ENCODE measurements at regions not wholly inside any gene's neighbourhood (a gene's known extent, or its start where the extent isn't known, plus 50 kb on each side); places are given as distances from the start of the nearest gene placed in this dataset.

DNA sequence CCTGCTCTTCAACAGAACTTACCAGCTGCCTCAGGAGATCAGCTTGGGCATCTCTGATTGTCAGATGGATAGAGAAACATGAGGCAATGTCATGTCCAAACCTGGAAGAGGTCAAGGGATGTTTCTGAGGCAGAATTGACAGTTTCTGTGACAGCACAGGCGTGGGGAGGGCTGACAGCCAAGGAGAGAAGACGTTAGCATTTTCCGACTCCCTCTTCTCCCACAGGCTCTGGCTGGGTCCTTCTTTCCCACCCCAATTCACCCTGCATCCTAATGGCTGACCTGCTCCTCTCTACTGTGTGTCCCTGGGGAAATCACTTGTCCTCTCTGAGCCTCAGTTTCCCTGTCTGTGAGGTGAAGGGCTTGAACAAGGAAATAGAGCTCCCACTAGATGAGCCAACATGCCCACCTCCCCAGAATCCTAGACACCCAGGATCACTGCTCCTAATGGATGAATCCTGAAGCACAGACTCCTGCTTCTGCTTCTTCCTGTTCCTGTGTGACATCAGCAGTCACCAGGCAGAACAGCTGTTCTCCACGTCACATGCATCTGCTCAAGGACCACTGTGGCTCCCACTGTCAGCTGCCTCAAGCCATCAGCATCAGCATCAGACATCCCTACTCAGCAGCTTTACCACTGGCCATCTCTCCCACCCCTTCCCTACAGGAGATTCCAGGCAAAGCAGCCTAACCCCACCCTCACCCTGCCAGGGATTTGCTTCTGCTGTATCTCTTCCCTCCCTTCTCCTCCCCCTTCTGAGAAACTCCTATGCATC lies 408.0 kb downstream of the MATN1 start:
- no peak overlapping the region for H3K4me2 ChIP-seq
- 8% methylated on average over 4 of the region's 4 CpGs for WGBS (ENCODE audit: missing lambda C conversion rate)
- no peak overlapping the region for H3K27ac ChIP-seq
- ChIA-PET CTCF (interaction anchor here (0.6 to 0.8 kb wide), 2 partner anchors 25 to 1087 kb away, joined by 3 read pairs; no protein-coding TSS in a partner anchor), POLR2A (no interaction called here)
- TF ChIP-seq PHF8 (IDR thresholded peaks at IDR 0.05; ENCODE audit: borderline replicate concordance, low read depth) (no peak), RARB (CRISPR knock-in tag; IDR thresholded peaks at IDR 0.05) (no peak), RAD21 (conservative IDR thresholded peaks at IDR 0.05 in 1 of 2, IDR thresholded peaks at IDR 0.05 in 1 of 2) (no peak), CEBPB (IDR thresholded peaks at IDR 0.05) (no peak), RFX5 (IDR thresholded peaks at IDR 0.05) (peak; percentile 95), SREBF2 (IDR thresholded peaks at IDR 0.05) (no peak)
- TF ChIP-seq, protein P1, sequence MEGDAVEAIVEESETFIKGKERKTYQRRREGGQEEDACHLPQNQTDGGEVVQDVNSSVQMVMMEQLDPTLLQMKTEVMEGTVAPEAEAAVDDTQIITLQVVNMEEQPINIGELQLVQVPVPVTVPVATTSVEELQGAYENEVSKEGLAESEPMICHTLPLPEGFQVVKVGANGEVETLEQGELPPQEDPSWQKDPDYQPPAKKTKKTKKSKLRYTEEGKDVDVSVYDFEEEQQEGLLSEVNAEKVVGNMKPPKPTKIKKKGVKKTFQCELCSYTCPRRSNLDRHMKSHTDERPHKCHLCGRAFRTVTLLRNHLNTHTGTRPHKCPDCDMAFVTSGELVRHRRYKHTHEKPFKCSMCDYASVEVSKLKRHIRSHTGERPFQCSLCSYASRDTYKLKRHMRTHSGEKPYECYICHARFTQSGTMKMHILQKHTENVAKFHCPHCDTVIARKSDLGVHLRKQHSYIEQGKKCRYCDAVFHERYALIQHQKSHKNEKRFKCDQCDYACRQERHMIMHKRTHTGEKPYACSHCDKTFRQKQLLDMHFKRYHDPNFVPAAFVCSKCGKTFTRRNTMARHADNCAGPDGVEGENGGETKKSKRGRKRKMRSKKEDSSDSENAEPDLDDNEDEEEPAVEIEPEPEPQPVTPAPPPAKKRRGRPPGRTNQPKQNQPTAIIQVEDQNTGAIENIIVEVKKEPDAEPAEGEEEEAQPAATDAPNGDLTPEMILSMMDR (IDR thresholded peaks at IDR 0.05): no peak
- no peak for DNase-seq (ENCODE audit: low read depth in 1 of 2, low spot score in 1 of 2)
- H3K4me1 ChIP-seq: no peaks in the 10 kb centered on the region
- no peak overlapping the region for H3K4me3 ChIP-seq
- H3K9me3 ChIP-seq: no peaks in the 10 kb centered on the region
- FAIRE-seq: no peak
- ATAC-seq: no peak; a peak in 1 of 6 replicates

DNA sequence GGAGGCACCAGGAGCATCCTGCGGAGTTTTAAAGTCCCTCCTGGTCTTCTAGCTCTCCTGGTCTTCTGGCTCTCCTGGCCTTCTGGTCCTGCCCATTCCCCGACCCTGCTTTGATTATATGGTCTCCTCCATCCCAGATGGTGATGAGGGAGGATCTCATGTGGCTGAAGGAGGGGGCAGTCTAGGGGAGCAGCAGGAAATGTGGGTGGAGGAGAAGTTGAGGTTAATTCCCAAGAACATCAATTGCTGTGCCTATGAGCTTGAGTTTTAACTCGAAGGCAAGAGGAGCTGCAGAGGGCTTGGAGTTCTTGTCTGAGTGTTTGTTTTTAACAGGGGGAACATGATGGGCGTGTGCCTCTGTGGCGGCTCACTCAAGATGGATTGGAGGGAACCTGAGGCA lies 408.8 kb downstream of the MATN1 start:
- TF ChIP-seq JUN (IDR thresholded peaks at IDR 0.05) (no peak), BHLHE40 (IDR thresholded peaks at IDR 0.05; ENCODE audit: low read depth, low read length) (no peak), ZFP36 (IDR thresholded peaks at IDR 0.05; ENCODE audit: borderline replicate concordance, partially characterized antibody) (no peak), POLR2AphosphoS2 (conservative IDR thresholded peaks at IDR 0.05; ENCODE audit: low read length) (no peak), FOSL2 (IDR thresholded peaks at IDR 0.05) (no peak), FOSL2 (CRISPR knock-in tag; IDR thresholded peaks at IDR 0.05) (no peak), GATA3 (IDR thresholded peaks at IDR 0.05; ENCODE audit: borderline replicate concordance) (no peak), POLR2A (IDR thresholded peaks at IDR 0.05; ENCODE audit: low read length) (no peak), MAFK (IDR thresholded peaks at IDR 0.05; ENCODE audit: partially characterized antibody) (no peak), NR3C1 (IDR thresholded peaks at IDR 0.05) (no peak)
- TF ChIP-seq, protein P2, sequence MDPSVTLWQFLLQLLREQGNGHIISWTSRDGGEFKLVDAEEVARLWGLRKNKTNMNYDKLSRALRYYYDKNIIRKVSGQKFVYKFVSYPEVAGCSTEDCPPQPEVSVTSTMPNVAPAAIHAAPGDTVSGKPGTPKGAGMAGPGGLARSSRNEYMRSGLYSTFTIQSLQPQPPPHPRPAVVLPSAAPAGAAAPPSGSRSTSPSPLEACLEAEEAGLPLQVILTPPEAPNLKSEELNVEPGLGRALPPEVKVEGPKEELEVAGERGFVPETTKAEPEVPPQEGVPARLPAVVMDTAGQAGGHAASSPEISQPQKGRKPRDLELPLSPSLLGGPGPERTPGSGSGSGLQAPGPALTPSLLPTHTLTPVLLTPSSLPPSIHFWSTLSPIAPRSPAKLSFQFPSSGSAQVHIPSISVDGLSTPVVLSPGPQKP (IDR thresholded peaks at IDR 0.05; ENCODE audit: low read depth, low read length): no peak
- TF ChIP-seq, protein P3, sequence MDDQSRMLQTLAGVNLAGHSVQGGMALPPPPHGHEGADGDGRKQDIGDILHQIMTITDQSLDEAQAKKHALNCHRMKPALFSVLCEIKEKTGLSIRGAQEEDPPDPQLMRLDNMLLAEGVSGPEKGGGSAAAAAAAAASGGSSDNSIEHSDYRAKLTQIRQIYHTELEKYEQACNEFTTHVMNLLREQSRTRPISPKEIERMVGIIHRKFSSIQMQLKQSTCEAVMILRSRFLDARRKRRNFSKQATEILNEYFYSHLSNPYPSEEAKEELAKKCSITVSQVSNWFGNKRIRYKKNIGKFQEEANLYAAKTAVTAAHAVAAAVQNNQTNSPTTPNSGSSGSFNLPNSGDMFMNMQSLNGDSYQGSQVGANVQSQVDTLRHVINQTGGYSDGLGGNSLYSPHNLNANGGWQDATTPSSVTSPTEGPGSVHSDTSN (IDR thresholded peaks at IDR 0.05): no peak
- TF ChIP-seq, protein P4, sequence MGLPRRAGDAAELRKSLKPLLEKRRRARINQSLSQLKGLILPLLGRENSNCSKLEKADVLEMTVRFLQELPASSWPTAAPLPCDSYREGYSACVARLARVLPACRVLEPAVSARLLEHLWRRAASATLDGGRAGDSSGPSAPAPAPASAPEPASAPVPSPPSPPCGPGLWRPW (IDR thresholded peaks at IDR 0.05): no peak
- TF ChIP-seq, protein P5, sequence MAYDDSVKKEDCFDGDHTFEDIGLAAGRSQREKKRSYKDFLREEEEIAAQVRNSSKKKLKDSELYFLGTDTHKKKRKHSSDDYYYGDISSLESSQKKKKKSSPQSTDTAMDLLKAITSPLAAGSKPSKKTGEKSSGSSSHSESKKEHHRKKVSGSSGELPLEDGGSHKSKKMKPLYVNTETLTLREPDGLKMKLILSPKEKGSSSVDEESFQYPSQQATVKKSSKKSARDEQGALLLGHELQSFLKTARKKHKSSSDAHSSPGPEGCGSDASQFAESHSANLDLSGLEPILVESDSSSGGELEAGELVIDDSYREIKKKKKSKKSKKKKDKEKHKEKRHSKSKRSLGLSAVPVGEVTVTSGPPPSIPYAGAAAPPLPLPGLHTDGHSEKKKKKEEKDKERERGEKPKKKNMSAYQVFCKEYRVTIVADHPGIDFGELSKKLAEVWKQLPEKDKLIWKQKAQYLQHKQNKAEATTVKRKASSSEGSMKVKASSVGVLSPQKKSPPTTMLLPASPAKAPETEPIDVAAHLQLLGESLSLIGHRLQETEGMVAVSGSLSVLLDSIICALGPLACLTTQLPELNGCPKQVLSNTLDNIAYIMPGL (CRISPR knock-in tag; IDR thresholded peaks at IDR 0.05; ENCODE audit: borderline replicate concordance): no peak
- TF ChIP-seq, protein P6, sequence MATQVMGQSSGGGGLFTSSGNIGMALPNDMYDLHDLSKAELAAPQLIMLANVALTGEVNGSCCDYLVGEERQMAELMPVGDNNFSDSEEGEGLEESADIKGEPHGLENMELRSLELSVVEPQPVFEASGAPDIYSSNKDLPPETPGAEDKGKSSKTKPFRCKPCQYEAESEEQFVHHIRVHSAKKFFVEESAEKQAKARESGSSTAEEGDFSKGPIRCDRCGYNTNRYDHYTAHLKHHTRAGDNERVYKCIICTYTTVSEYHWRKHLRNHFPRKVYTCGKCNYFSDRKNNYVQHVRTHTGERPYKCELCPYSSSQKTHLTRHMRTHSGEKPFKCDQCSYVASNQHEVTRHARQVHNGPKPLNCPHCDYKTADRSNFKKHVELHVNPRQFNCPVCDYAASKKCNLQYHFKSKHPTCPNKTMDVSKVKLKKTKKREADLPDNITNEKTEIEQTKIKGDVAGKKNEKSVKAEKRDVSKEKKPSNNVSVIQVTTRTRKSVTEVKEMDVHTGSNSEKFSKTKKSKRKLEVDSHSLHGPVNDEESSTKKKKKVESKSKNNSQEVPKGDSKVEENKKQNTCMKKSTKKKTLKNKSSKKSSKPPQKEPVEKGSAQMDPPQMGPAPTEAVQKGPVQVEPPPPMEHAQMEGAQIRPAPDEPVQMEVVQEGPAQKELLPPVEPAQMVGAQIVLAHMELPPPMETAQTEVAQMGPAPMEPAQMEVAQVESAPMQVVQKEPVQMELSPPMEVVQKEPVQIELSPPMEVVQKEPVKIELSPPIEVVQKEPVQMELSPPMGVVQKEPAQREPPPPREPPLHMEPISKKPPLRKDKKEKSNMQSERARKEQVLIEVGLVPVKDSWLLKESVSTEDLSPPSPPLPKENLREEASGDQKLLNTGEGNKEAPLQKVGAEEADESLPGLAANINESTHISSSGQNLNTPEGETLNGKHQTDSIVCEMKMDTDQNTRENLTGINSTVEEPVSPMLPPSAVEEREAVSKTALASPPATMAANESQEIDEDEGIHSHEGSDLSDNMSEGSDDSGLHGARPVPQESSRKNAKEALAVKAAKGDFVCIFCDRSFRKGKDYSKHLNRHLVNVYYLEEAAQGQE (IDR thresholded peaks at IDR 0.05): no peak
- TF ChIP-seq, protein P7, sequence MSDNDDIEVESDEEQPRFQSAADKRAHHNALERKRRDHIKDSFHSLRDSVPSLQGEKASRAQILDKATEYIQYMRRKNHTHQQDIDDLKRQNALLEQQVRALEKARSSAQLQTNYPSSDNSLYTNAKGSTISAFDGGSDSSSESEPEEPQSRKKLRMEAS (IDR thresholded peaks at IDR 0.05): no peak
- DNase-seq (ENCODE audit: low read depth in 1 of 2, low spot score in 1 of 2) (no peak), ATAC-seq (no peak), FAIRE-seq (no peak)
- Histone ChIP-seq H3K9me3 (no peaks in the 10 kb centered on the region), H3K4me2 (no peak overlapping the region), H3K4me1 (no peaks in the 10 kb centered on the region), H3K27ac (no peak overlapping the region), H3K4me3 (no peak overlapping the region)
- CTCF ChIA-PET: interaction anchor here (0.8 kb wide), 1 partner anchor 25 kb away, joined by 3 read pairs; no protein-coding TSS in a partner anchor
- POLR2A ChIA-PET: no interaction called here
- WGBS (ENCODE audit: missing lambda C conversion rate): 0% methylated on average over 3 of the region's 5 CpGs
